OCI-LY7 (cell line): ENCODE measurements at regions not wholly inside any gene's neighbourhood (a gene's known extent, or its start where the extent isn't known, plus 50 kb on each side); places are given as distances from the start of the nearest gene placed in this dataset.

Source experiments
- BruUV-seq: library from RNA; stranded (reverse); fragments of 400-500 nt; replicated peaks from 2 replicates; lab custom pipeline; 2021; lab: Mats Ljungman, UMichigan
- CTCF ChIA-PET: fragments of 300-600 bp; sonication (Branson Sonifier 250); formaldehyde crosslinking; loops from one replicate; lab custom pipeline; 2022; ENCODE audit warnings: antibody characterized with exemption; ENCODE audit not compliant: unreplicated experiment; lab: Charles Lee
- POLR2A ChIA-PET: fragments of 300-600 bp; sonication (Branson Sonifier 250); formaldehyde crosslinking; loops from one replicate; lab custom pipeline; 2022; ENCODE audit warnings: antibody characterized with exemption; lab: Charles Lee
- DNase-seq: peaks from one replicate; pipeline ENCODE4 v3.0.0-alpha.2; 2015; ENCODE audit warnings: low spot score
- H2AFZ ChIP-seq: fragments of 200-600 bp; sonication (generic), shearing (Covaris generic); 2 replicates; pipeline ENCODE4 v1.6.1; 2014; ENCODE audit warnings: mild to moderate bottlenecking, antibody characterized with exemption, low read length, moderate library complexity
- H3K27ac ChIP-seq: fragments of 200-600 bp; sonication (generic); 2 replicates; pipeline ENCODE4 v1.5.1; 2014; ENCODE audit warnings: mixed run types, low read depth, mild to moderate bottlenecking, moderate library complexity, low read length, inconsistent platforms; ENCODE audit not compliant: poor library complexity, severe bottlenecking
- H3K36me3 ChIP-seq: fragments of 200-600 bp; sonication (generic); 2 replicates; pipeline ENCODE4 v1.6.1; 2014; ENCODE audit warnings: mild to moderate bottlenecking, antibody characterized with exemption, low read length, moderate library complexity, mixed read lengths; ENCODE audit not compliant: insufficient read depth
- H3K4me1 ChIP-seq: fragments of 200-600 bp; sonication (generic); 2 replicates; pipeline ENCODE4 v1.5.1; 2014; ENCODE audit warnings: mild to moderate bottlenecking, low read length; ENCODE audit not compliant: insufficient read depth, poor library complexity, severe bottlenecking
- H3K4me2 ChIP-seq: fragments of 200-600 bp; sonication (generic); 2 replicates; pipeline ENCODE4 v1.6.1; 2014; ENCODE audit warnings: mild to moderate bottlenecking, low read length
- H3K4me3 ChIP-seq: fragments of 200-600 bp; sonication (generic); 2 replicates; pipeline ENCODE4 v1.5.1; 2014; ENCODE audit warnings: mild to moderate bottlenecking, low read depth, low read length; ENCODE audit not compliant: poor library complexity, severe bottlenecking
- H3K79me2 ChIP-seq: fragments of 200-600 bp; sonication (generic); 2 replicates; pipeline ENCODE4 v1.6.1; 2016; ENCODE audit warnings: low read depth, mild to moderate bottlenecking, low read length, moderate library complexity, mixed read lengths; ENCODE audit not compliant: insufficient read depth
- H3K9me2 ChIP-seq: fragments of 200-600 bp; sonication (generic); 2 replicates; pipeline ENCODE4 v1.6.1; 2016; ENCODE audit warnings: mild to moderate bottlenecking, low read length, mixed read lengths; ENCODE audit not compliant: insufficient read depth
- H3K9me3 ChIP-seq: fragments of 200-600 bp; sonication (generic); 2 replicates; pipeline ENCODE4 v1.6.1; 2014; ENCODE audit warnings: mild to moderate bottlenecking, mixed run types, low read length, mixed read lengths
- H4K20me1 ChIP-seq: fragments of 200-600 bp; sonication (generic); 2 replicates; pipeline ENCODE4 v1.6.1; 2014; ENCODE audit warnings: mild to moderate bottlenecking, antibody characterized with exemption, low read length, moderate library complexity, mixed read lengths; ENCODE audit not compliant: insufficient read depth
- EZH2phosphoT487 ChIP-seq: fragments of 200-600 bp; sonication (generic); IDR thresholded peaks from 2 replicates; pipeline ENCODE4 v1.6.1; 2018; ENCODE audit warnings: low read depth, borderline replicate concordance, mild to moderate bottlenecking, mixed run types, antibody characterized with exemption, low read length, moderate library complexity, mixed read lengths
- intact Hi-C: fragments of 100-400 bp; cut with micrococcal nuclease; formaldehyde crosslinking; loops from one replicate; pipeline ENCODE4 v1.10.0; 2022; ENCODE audit not compliant: unreplicated experiment
- TF ChIP-seq, protein P1 (sequence below): fragments of 200-600 bp; sonication (generic); conservative IDR thresholded peaks from 2 replicates; pipeline ENCODE4 v1.5.1; 2014; ENCODE audit warnings: mild to moderate bottlenecking, antibody characterized with exemption, low read length, moderate library complexity, mixed read lengths

DNA sequence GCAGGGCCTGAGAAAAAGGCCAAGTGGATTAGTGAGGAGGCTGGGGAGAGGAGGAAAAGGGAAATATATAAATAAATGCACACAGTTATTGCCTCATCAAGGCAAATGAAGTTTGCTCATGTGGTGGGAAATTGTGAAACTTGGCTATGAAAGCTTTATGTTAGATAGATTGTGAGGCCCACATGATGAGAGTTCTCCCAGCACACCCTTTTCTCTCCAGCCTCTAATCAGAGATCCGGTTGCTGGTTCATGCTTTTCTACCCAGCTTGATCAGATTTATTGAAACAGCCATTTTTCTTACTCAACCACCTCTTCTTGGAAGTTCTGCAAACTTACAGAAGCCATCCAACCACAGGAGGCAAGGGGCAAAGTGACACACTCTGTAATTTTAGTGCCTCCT lies 125.8 kb upstream of the KLF4 start:
- Histone ChIP-seq H4K20me1 (no peaks in the 10 kb centered on the region), H3K36me3 (no peaks in the 10 kb centered on the region), H3K27ac (no peak overlapping the region), H2AFZ (no peak overlapping the region), H3K4me3 (no peak overlapping the region), H3K9me2 (no peaks in the 10 kb centered on the region), H3K79me2 (no peaks in the 10 kb centered on the region), H3K4me1 (no peaks in the 10 kb centered on the region), H3K9me3 (no peaks in the 10 kb centered on the region), H3K4me2 (no peak overlapping the region)
- TF ChIP-seq, protein P1, sequence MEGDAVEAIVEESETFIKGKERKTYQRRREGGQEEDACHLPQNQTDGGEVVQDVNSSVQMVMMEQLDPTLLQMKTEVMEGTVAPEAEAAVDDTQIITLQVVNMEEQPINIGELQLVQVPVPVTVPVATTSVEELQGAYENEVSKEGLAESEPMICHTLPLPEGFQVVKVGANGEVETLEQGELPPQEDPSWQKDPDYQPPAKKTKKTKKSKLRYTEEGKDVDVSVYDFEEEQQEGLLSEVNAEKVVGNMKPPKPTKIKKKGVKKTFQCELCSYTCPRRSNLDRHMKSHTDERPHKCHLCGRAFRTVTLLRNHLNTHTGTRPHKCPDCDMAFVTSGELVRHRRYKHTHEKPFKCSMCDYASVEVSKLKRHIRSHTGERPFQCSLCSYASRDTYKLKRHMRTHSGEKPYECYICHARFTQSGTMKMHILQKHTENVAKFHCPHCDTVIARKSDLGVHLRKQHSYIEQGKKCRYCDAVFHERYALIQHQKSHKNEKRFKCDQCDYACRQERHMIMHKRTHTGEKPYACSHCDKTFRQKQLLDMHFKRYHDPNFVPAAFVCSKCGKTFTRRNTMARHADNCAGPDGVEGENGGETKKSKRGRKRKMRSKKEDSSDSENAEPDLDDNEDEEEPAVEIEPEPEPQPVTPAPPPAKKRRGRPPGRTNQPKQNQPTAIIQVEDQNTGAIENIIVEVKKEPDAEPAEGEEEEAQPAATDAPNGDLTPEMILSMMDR, result no peak
- TF ChIP-seq EZH2phosphoT487, result no peak
- POLR2A ChIA-PET, result no interaction called here
- intact Hi-C loops, result no loop called here
- BruUV-seq, result no TSS peak
- no peak for DNase-seq
- CTCF ChIA-PET, result no interaction called here

- Histone ChIP-seq H4K20me1 (no peaks in the 10 kb centered on the region), H3K9me3 (no peaks in the 10 kb centered on the region), H3K4me3 (no peak overlapping the region), H3K36me3 (no peaks in the 10 kb centered on the region), H2AFZ (no peak overlapping the region), H3K4me2 (no peak overlapping the region), H3K79me2 (no peaks in the 10 kb centered on the region), H3K4me1 (no peaks in the 10 kb centered on the region), H3K9me2 (no peaks in the 10 kb centered on the region), H3K27ac (no peak overlapping the region)
- intact Hi-C loops, result no loop called here
- POLR2A ChIA-PET, result no interaction called here
- DNase-seq, result no peak
- TF ChIP-seq EZH2phosphoT487, result no peak
- TF ChIP-seq, protein P1, result no peak
- CTCF ChIA-PET, result no interaction called here
- no TSS peak for BruUV-seq
Observed at GRCh38 chr9:107614765-107615164, 125.2 kb upstream of the KLF4 start.

DNA sequence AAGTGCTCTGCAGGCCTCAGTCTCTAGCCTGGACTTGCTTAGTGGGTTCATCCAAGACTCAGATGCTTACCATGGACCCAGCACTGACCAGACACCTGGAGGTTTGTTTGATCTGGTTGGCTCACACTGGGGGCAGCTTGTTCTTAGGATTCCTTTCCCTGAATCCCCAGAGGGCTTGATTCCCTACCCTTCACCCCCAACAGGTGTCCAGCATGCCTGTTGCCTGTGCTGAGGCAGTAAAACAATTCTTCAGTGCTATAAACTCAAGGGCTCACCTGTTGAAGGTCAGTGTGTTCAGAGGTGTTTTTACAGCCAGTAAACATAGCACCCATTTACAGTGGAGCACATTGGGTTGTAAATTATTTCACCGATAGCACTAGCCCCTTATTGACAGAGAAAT lies 123.8 kb upstream of the KLF4 start:
- ChIA-PET CTCF (no interaction called here), POLR2A (no interaction called here)
- Histone ChIP-seq H3K79me2 (no peaks in the 10 kb centered on the region), H2AFZ (no peak overlapping the region), H3K4me1 (no peaks in the 10 kb centered on the region), H3K27ac (no peak overlapping the region), H3K9me2 (no peaks in the 10 kb centered on the region), H3K4me2 (no peak overlapping the region), H3K36me3 (no peaks in the 10 kb centered on the region), H3K9me3 (no peaks in the 10 kb centered on the region), H4K20me1 (no peaks in the 10 kb centered on the region), H3K4me3 (no peak overlapping the region)
- BruUV-seq, result no TSS peak
- TF ChIP-seq EZH2phosphoT487, result no peak
- TF ChIP-seq, protein P1, result no peak
- intact Hi-C loops, result no loop called here
- DNase-seq, result no peak
